NCI-H446 treated with DMSO at 0.1 percent for 48 hours (cell line): ENCODE measurements at regions not wholly inside any gene's neighbourhood (a gene's known extent, or its start where the extent isn't known, plus 50 kb on each side); places are given as distances from the start of the nearest gene placed in this dataset.

Source experiments
- DNase-seq: peaks from one replicate; lab custom pipeline; 2025; lab: John Stamatoyannopoulos, UW

DNA sequence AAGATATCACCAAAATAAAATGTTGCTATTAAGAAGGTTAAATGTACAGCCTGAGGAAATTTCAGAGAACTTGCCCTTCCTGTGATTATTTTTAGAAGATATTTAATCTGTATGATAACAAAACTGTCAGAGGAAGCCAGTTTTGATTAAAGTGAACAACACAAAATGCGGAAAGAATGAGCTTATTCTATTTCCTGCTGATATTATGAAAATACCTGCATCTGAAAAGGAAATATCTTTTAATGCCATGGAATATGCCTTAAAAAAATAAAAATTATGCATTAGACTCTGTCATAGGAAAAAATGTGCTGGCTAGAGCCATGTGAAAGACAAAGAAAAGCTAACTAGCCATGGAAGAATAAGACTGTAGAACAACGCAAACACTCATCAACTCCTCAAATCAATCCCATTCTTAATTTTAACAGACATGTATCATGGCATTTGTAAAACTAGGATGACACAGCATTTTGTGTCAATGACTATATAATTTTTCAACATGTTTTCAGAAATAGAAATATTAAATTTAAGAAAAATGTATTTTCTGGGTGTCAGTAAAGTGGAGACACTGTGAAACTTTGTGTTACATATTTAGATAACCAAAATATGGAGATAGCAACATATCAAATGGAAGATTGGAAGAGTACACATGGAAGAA is 1768.2 kb downstream of the SUCLG1 start:
- no peak for DNase-seq

DNA sequence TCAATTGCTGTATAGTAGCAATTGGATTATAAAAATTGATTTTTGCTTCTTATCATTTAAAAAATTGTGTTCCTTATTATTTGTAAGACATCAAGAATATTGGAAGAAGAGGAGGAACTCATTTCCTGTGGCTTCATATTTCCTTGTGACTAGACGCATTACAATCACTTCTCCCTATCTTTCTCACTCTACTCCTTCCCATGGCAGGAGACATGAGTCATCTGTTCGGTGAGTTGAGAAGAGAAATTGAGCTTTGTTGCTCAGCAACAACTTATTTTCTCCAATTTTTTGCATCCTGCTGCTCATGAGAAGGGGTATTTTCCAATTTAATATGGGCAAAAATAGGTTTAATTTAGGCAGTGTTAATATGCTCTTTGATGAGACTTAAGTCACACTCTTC is 1783.9 kb downstream of the SUCLG1 start:
- DNase-seq: no peak

DNA sequence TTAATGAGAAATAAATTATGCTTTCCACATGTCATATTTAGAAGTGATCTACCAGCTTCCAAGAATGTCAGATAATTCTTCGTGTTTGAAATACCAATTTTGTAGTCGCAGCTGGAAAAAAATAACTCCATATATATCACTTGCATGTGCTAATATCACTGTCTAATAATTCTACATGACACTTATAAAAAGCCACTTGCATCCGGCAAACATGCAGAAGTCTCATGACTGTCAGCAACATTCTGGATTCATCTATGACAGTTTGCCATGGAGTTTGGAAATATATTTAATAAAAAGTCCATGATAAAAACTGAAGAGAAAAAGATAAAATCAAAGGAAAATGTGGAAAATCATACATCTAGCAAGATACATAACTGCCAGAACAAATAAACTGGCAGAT is 1784.4 kb downstream of the SUCLG1 start:
- DNase-seq: no peak

GRCh38 chr2:82667491-82667890 is 1791.6 kb downstream of the SUCLG1 start:
- no peak for DNase-seq

DNA sequence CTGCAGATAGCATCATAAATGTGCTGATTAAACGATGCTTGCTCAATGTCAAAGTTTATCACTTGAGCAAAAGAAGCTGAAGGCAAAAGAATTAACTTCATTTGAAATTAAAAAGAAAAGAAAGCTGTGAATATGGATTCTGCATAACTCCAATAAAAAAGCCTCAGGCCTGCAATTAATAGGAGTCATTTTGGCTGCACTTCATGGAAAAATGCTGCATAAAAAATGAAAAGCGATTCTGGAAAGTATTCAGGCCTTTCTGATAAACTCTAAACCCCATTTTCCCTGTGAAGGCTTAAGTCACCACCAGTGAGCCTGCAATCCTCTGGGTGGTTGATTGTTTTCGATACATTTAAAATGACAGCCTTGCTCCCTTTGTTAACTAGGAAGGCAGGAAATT is 1793.4 kb downstream of the SUCLG1 start:
- DNase-seq: no peak

DNA sequence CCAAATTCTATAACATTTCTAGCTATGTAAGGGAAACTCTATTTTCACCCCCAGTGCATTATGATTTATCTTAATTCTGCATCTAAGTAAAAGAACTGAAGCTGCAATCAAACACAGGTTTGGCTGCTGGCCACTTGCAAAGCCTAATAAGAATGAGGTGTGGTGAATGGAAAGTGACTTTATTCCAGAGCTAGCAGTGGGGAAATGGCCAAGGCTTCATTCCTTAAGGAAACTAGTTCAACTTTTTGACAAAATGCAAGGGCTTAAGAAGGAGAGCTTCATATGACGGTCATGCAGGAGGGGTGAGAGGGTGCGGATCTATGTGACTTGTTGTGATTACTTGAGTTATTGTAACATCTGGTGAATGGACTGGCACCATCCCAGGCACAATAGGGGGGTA is 1802.0 kb downstream of the SUCLG1 start:
- no peak for DNase-seq

DNA sequence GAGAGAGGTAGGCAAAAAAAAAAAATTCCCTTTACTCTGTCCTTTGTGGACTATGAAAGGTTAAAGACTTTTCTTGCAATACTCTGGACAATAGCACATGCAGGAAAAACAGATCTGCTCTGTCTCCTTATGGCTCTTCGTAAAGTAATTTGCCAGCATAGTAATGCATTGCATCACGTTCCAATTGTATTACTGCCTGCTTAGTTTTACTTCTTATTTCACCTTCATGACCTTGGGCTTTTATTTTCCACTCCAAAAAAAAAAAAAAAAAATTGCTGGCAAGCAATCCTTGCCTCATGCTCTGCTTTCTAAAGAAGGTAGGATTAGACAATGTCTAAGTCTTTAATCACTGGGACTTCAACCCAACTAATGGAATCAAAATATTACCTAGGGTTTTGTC is 1802.7 kb downstream of the SUCLG1 start:
- no peak for DNase-seq

- no peak for DNase-seq
Measured at GRCh38 chr2:82652117-82652516, 1807.0 kb downstream of the SUCLG1 start.

GRCh38 chr2:82650038-82650437 is 1809.0 kb downstream of the SUCLG1 start:
- no peak for DNase-seq

DNA sequence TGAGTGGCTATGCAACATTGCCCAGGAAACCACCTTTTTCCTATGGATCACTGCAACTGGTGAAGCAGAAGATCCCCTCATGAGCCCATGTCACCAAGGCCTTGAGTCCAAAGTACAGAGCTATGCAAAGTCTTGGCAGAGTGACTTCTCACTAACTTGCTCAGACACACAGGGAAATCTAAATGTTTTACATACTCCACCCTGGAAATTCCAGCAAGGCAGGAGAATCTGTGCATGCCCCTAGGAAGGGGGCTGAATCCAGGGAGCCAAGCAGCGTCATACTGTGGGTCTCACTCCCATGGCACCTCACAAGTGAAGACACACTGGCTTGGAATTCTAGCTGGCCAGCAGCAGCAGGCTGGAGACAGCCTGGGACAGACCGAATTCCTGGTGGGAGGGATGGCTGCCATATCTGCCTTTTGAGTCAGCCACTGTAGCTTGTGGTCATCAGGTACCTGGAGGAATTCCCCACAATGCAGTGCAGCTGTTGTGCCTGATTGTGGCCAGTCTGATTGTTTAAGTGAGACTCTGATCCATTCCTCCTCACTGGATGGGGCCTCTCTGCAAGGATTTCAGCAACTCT is 1817.4 kb downstream of the SUCLG1 start:
- no peak for DNase-seq

DNA sequence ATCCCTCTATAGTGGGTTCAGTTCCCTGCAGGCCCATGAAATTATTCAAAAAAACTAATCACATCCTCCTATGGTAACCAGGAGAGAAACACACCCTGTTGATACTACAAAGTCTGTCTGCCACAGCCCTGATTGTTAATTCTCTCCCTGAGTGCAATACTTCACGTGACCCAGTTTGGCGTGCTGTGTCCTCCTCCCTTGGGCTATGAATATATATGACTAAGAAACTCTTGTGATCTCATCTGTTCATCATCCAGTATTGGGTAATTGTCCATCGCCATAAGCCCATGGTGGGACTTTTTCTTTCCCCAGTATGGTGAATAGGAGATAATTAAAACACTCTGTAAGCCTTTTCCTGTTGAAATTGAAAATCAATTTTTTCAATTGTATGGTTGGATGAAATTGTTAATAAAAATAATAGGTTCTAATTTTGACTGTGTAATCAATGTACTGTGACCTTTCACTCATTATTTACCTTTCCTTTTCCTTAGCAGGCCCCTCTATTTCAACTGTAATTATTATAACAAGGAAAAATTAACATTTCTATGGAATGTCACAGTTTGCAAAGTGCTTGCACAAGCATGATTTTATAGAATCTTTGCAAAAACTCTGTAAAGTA is 1822.6 kb downstream of the SUCLG1 start:
- DNase-seq: no peak

- DNase-seq: no peak
Measured at GRCh38 chr2:82599021-82599420, 1860.1 kb downstream of the SUCLG1 start.

DNA sequence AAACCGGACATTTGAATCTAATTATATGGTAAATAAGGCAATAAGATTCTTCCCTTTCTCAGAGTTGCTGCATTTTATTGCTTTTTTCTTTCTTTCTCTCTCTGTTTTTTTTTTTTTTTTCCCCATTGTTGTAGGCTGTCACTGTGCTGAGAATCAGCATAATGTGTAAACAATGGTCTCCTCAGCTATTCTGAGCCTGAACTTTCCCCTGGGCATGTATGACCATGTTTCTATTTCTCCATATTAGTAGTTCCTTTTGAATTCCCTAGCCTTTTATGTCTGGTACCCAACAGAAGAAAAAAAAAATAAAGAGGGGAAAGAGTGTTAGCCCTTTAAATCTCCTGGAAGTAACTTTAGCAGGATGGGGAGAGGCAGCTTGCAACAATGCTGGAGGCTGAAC is 1862.5 kb downstream of the SUCLG1 start:
- no peak for DNase-seq

DNA sequence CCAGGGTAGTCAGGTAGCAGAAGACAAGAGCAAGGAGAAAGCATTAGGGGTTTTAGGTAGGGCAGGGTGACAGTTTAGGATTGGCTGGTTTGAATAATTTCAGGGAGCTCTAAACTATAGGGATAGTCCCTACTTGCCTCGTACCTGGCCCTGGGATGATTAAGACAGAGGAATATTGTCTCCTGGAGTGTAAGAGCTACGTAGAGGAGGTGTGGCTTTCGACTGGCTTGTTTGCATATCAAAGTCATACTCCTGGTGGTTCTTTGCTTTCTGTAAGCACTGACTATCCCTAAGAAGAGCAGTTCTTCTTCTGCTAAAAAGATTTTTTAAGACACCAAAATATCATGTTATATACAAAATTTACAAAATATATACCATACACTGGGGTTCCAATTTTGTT is 1867.4 kb downstream of the SUCLG1 start:
- no peak for DNase-seq

DNA sequence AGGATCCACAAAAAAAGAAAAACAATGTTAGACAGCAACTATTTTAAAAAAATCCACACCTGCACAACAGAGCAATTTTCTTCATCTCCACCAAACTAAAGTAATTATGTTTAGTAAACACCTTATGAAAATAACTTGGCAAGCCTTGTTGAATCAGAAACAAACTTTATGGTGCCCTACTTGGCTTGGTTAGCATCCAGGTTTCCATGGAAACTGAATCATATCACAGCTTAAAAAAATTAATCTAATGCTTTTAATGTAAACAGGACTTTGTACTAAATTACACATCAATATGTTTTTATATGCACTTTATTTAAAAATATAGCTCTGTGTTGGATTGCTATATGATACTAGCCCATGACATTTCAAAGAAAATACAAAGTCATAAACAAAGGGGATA is 1882.4 kb downstream of the SUCLG1 start:
- DNase-seq: no peak

GRCh38 chr2:82539280-82539621 is 1919.8 kb downstream of the SUCLG1 start:
- DNase-seq: no peak

GRCh38 chr2:82538590-82539279 is 1920.3 kb downstream of the SUCLG1 start:
- DNase-seq: no peak

GRCh38 chr2:82528288-82528687 is 1930.8 kb downstream of the SUCLG1 start:
- DNase-seq: no peak

- DNase-seq: no peak
Measured at GRCh38 chr2:82527124-82527523, 1932.0 kb downstream of the SUCLG1 start.

DNA sequence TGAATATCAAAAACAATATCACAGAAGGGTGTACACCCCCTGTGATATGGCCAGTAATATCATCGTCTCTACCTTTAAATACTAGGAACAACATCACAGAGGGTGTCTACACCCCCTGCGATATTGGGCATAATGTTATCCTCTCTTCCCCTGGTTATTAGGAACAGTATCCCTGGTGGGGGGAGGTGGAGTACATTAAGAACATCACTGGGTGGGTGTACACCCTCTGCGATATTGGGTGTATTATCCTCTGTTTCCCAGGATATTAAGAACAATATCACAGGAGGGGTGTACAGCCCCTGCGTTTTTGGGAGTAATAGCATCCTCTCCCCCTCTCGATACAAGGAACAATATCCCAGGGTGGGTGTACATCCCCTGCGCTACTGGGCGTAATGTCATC is 1932.8 kb downstream of the SUCLG1 start:
- no peak for DNase-seq

GRCh38 chr2:82525744-82526143 is 1933.3 kb downstream of the SUCLG1 start:
- no peak for DNase-seq

- no peak for DNase-seq
Measured at GRCh38 chr2:82524826-82525225, 1934.3 kb downstream of the SUCLG1 start.

GRCh38 chr2:82511894-82512293 is 1947.2 kb downstream of the SUCLG1 start:
- no peak for DNase-seq
